HG03575 (cell line): ENCODE measurements at regions not wholly inside any gene's neighbourhood (a gene's known extent, or its start where the extent isn't known, plus 50 kb on each side); places are given as distances from the start of the nearest gene placed in this dataset.

ENCODE experiments used
- ATAC-seq: cut with Tn5 transposase; IDR thresholded peaks from one replicate; pipeline ENCODE4 v1.9.1; 2021; ENCODE audit not compliant: unreplicated experiment, insufficient number of reproducible peaks, low FRiP score; ENCODE audit errors: extremely low read depth

DNA sequence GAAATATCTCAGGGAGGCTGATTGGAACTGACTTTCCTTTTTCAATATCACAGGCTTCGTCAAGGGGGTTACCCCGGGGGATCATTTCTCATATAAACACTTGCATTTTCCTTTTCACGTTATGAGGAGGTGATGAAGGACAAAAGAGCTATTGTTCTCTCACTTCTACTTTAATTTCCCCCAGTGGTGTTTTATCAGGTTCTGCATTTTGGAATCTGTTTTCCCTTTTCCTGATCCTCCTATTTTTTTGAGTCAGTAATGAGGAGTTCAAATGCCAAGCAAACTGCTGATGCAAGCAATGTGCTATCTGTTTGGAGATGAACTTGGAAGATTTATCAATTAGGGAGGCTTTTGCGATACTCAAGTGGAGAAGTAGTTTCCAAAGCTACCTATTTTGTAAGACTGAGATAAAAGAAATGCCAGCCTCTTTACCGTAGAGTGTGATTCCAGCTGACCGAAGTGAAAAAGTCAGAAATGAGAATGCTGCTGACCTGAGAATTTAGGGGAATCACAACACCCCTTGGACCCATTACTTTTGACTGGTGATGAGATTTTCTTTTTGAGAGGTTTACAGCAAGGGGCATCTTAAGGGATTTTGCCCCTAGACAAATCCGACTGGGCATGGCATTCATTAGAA lies 556.0 kb downstream of the RNF144A start:
- no peak for ATAC-seq

DNA sequence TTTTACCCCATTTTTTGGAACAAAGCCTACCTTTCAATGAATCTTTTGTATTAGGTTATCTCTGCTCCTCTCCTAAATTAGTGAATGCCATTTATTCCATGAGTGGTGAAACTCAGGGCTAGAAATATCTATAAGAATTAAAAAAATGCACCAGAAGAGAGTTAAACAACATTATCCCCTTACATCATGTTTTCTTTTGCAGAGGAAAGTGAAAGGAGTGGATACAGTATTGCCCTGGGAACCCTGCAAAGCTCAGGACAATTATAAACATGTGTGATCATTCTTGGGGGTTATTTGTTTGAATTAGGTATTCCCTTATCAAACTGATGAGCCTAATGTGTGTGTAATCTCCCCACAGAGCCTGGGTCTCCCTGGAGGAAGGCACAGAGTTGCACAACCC lies 559.2 kb downstream of the RNF144A start:
- ATAC-seq = no peak

DNA sequence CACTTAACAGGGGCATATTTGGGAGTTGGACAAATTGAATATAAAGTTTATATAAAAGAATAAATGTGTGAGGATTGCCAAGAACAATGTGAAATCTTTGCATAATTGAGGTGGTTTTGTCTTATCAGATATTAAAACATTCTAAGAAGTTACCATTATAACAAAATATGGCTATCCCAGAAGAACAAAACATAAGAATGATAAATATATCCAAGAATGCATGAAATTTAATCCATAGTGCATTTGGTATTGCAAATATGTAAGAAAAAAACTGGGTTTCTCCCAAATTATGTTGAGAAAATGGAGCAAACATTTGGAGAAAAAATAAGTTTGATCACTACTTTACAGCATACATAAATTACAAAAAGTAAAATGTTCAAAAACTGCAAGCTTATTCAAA lies 562.4 kb downstream of the RNF144A start:
- no peak for ATAC-seq

DNA sequence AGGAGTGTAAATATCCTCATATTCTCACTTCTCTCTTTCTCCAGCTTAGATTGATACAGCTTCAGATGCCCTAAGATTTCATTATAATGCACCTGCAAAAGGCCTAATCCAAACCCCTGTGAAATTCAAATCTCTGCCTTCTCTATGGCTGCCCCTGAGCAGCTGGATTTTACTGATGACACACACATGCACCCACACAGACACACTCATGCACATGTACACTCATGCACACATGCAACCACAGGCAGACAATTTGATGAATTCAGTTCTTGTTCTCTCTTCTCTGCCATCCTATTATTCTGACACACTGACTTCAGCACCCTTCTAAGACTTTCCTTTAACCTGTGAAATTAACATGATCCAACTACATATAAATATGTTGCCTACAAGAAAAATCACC lies 563.2 kb downstream of the RNF144A start:
- ATAC-seq = no peak

DNA sequence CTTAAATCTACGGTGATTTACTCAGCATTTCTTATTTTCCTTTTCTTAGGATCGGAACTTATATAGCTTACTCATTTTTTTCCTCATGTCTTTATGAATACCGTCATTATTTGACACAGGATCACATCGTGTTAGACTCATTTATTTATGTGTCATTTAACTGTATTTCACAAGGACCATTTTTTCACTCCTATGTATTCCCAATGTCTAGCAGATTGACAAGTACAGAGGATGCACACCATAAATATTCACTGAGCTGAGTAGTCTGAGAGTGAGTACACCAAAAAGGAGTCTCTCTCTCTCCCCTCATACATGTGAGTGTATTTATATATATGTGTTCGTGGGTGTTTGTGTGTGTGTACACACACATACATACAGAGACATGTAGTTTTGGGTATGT lies 573.5 kb downstream of the RNF144A start:
- no peak for ATAC-seq

DNA sequence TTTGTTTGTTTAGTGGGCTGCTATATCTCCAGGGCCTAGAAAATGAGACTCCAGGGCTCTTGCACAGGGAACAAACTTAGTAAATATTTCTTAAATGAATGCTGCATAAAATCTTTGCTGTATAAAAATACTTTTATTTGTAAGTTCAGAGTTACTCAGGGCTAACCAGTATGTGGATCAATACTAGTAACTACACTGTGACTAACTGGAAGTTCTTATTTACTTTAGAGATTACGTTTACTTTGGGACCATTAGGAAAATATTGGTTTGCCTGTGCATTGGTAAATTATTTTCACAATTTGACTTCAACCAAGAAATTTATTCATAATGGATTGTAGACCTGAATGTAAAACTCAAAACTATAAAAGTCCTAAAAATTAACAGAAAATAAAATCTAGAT lies 575.5 kb downstream of the RNF144A start:
- no peak for ATAC-seq

DNA sequence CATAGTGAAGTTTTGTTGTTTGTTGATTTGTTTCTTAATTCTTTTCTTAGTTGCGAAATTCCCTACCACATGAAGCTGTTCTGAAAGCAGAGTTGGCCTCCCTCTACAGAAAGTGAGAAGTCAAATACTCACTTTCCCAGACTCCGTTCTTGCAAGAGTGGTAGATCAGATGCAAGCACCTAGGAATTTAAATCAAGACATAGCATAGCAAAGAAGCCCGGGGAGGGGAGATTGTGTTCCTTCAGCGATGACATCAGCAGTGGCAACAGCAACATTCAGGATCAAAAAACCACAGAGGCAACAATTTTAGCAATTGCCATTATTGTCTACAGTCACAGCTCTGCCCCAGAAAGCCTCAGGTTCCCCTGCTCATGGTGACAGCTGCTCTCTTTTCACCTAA lies 580.0 kb downstream of the RNF144A start:
- no peak for ATAC-seq

DNA sequence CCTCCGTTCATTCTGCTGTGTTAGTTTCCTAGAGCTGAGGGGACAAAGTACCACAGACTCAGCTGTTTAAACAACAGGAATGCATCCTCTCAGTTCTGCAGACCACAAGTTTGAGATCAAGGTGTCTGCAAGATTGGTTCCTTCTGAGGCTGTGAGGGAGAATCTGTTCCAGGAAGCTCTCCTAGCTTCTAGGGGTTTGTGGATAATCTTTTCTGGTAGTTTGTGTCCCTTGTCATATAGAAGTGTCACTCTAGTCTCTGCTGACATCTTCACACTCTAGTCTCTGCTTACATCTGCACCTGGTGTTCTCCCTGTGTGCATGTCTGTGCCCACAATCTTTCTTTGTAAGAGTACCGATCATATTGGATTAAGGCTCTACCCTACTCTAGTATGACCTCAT lies 581.8 kb downstream of the RNF144A start:
- no peak for ATAC-seq

DNA sequence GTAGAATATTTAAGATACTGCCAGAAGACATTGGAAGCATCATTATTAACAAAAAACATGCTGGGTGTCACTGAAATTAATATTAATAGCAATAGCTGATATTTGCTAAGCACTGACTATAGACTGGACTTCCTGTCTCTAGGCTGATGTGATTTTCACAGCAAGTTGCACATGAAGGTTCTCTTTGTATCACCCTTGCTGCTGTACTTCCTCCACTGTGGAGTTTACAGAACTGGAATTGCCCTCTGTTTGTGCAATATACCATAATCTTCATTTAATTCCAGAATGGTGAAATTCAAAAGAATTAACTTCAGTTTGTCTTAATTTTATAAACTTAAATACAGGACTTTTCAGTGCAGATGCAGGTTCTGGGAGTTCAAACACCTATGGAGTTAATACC lies 585.1 kb downstream of the RNF144A start:
- ATAC-seq = no peak

DNA sequence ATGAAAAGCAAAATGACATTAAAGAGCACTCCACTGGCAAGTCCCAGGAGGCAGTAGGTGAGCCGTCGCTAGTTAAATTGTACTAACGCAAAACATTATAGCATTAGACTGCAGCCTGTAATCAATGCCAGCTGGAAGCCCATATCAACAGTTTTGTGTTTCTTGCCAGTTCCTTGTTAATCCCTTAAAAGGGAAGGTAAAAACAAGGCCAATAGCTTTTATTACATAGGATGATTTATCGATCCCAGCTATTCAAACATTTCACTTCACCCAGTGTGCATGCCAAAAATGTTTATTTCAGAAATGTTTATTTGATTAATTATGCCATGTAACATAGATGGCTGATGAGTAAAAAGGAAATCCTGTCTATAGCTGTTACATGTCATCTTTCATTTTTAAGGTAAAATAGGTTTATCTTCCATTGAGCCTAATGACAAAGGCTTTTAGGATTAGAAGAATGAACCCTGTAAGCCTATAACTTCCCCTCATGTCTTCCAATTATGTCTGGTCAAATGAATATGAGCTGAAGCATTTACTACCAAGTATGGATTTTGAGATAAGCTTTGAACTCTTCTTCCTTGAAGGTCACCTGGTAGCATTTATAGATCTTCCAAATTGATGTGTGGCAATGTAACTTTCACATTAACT lies 591.2 kb downstream of the RNF144A start:
- ATAC-seq = no peak

DNA sequence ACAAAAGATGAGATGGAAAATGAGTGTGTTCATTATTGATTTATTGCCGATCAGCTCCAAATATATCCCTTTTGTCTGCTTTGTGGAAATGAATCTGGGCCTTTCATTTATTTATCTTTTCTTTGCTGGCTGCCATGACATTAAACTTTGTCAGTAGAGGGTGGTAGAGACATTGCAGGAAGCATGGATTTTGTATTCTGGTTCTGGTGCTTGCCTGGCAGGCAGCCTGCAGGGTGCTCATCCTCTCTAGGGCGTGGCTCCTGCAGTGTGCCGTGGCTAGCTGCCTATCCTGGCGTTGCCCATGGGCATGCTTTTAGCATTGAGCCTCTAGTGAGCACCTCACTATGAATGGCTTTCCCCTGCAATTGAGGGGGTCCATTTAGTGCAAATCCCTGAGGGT lies 593.1 kb downstream of the RNF144A start:
- no peak for ATAC-seq

DNA sequence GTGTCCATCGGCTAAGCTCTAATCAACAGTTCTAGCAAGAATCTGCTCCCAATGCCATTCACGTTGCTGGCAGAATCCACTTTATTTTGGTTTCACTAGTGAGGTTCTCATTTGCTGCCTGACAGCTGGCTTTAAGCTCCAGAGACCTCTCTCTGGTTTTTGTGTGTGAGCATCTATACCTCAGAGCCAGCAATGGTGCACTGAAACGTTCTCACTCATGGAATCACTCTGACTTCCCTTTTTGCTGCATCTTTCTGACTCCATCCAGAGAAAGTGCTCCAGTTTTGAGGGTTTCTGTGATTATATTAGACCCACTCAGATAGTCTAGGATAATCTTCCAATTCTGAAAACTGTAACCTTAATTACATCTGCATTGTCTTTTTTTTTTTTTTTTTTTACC lies 596.6 kb downstream of the RNF144A start:
- ATAC-seq = no peak

DNA sequence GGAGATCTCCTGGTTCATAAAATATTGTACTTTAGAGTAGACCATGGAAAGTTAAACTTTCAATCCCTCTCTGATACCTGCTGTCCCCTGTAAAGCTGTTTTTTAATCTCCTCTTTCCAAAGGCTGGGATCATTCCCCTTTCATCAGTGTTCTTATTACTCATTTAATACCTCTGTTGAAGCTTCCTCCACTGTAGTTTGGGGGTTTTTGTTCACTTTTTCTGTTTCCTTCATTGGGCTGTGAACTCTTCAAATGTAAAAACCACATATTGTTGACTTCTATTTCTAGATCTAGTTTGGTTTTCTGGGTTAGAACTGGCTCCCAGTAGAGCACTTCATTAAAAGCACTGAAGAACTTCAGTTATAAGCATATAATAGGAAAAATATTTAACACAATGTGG lies 598.1 kb downstream of the RNF144A start:
- ATAC-seq = no peak

DNA sequence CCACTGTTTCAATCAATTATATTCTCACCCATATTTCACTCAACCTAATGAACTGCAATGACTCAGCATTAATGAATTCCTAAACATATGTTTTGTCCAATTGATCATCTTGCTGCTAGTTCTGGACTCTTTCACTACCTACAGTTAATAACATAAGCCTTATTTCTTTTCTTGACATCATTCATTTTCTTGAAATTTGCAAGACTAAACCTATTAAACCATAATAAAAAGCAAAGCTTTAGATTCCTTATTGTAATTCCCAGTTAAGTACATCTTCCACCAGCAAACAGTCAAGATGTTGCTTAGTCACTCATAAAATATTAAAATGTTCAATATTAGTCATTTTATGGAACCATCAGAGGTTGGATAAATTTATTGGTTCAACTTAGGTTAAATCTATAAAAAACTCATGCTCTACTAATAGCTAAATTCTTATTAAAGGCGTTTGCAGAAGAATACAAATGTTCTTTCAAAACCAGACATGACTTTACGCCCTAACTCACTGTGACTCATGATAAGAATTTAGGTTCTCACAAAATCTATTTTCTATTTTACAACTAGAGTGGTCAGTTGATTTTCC lies 599.4 kb downstream of the RNF144A start:
- no peak for ATAC-seq

DNA sequence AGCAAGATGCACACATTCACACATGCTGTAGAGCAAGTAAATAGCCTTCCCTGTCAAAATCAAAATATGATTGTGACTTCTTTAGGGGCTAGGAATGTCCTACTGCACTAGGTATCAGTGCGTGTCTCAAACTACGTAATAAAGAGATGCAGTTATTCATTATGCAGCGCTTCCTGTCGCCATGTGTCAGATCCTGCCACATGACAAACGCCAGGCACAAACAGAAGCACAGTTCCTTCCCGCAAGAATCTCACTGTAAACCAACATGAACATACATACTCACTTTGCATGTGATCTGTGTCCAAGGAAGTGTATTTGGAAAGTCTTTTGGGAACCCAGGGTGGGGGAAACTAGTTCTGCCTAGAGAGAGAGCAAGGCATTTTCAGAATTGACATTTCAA lies 599.9 kb downstream of the RNF144A start:
- no peak for ATAC-seq

DNA sequence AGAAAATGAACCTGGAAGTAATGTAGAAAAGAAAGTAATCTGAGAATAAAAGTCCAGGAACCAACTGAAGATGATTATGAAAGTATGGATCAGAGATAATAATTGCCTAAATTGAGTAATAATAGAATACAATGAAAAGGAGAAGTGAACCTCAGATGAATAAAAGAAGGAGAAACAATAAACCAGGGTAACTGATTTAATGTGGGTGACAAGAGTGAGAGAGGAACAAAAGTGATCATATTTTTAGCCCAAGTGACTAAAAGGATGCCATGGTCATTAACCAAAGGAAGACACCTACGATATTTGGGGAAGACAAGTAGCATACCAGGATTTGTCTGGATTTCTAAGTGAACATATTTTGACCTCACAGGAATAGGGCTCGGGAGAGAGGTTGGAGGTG lies 600.6 kb downstream of the RNF144A start:
- no peak for ATAC-seq

DNA sequence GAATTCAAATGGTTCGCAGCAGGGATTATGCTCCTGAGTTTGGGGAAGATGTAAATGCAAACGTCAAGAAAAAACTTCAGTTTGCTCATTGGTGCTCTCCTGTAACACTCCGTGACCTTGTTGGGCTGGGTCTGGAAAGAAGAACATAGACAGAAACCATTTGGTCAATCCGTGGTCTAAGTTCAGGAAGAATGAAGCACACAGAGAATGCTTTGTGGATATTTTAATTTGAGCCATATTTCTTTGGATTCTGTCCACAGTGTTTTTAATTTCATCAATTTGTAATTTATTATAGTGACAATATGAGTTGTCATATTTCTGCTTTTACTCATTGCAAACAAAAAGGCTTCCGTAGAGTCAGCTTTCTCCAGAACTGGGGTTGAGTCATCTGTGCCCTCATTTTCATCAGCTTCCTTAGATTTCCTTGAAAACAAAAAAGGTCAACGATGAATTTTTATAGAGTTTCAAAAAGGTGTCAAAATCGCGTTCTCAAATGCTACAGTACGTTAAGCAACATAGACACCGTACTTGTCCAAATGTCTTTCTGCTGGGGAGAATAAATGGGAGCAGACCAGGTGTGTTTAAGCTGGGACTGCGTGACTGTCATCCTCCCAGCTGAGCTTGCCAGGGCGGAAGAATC lies 606.4 kb downstream of the RNF144A start:
- no peak for ATAC-seq

DNA sequence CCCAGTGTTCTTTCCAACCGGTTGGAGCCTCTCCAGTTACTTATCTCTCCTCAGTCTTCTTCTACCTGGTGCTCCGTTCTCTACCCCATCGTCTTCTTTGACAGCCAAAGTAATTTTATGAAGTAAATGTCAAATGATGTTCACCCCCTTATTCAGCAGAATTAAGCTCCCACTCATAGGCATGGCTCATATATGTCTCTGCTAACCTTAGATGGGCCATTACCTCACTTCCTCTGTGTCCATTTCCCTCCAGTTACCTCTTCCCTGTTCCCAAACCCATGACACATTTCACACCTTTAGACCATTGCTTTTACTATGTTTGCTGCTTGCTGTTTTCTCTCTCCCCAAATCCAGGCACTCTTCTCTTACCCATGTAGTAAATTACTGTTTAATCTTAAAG lies 607.0 kb downstream of the RNF144A start:
- ATAC-seq = no peak

DNA sequence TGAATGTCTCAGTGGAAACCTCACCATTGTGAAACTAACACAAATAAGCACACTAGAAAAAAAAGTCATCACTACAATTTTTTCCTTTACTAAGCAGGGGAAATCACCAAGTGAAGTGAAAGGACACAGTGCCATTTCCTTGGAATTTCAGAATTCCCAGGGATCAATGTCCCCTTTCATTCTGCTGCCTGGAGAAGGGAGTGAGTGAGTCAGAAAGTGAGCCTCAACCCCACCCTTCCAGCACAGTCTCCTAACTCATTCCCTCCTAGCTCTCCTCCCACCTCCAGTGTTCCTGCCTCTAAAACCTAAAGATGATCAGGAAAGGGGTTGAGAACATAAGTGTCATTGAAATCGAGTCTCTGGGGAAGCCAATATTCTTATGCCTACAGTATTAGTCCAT lies 608.5 kb downstream of the RNF144A start:
- no peak for ATAC-seq

DNA sequence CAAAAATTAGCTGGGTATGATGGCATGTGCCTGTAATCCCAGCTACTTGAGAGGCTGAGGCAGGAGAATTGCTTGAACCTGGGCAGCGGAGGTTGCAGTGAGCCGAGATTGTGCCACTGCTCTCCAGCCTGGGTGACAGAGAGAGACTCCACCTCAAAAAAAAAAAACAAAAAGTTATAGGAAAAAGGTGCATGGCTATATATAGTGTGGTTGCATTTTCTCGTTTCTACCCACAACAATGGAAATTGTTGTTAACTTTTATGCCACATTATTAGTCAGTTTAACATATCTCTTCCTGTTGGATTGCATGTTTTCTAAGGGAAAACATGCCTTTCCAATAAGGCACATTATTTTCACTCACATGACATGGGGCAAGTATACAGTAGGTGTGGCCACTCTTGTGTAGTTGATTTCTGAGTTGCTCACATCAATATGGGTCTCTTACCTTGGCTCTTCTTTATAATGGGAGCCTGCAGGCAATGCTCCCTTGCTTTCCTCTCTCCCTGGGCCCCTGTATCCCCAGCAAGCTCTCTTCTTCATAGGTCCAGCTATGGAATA lies 610.0 kb downstream of the RNF144A start:
- ATAC-seq = no peak
